ENCODE measurements at regions not wholly inside any gene's neighbourhood (a gene's known extent, or its start where the extent isn't known, plus 50 kb on each side); places are given as distances from the start of the nearest gene placed in this dataset.

- Histone ChIP-seq H3K23me2 (ENCODE audit: insufficient read length, low read depth, low read length, poor library complexity, severe bottlenecking) (no peaks in the 10 kb centered on the region), H2BK120ac (ENCODE audit: low read depth, low read length, poor library complexity, severe bottlenecking) (no peak overlapping the region), H4K20me1 (ENCODE audit: control insufficient read depth, insufficient read depth, insufficient read length) (no peaks in the 10 kb centered on the region), H4K91ac (ENCODE audit: insufficient read length, low read depth, low read length) (no peak overlapping the region), H2AFZ (ENCODE audit: low read length) (no peak overlapping the region), H4K5ac (ENCODE audit: insufficient read length, low read depth, low read length) (no peak overlapping the region), H3T11ph (ENCODE audit: low read length) (no peak overlapping the region), H3K9me3 (ENCODE audit: control insufficient read depth, low read depth, low read length) (no peaks in the 10 kb centered on the region), H3K79me2 (ENCODE audit: insufficient read depth, low read length) (no peaks in the 10 kb centered on the region), H3K9ac (ENCODE audit: extremely low read depth, insufficient read length, low read length) (no peak overlapping the region), H2BK12ac (ENCODE audit: insufficient read length, low read depth, low read length) (no peak overlapping the region), H3K4me2 (ENCODE audit: insufficient read depth, insufficient read length, low read length) (no peak overlapping the region), H3K14ac (ENCODE audit: insufficient read depth, low read length) (no peak overlapping the region), H3K18ac (ENCODE audit: insufficient read length, low read depth, low read length) (no peak overlapping the region), H3K23ac (ENCODE audit: insufficient read length, low read depth, low read length) (no peak overlapping the region), H2BK15ac (ENCODE audit: low read depth, low read length) (no peak overlapping the region), H3K27me3 (ENCODE audit: insufficient read depth, low read length) (no peaks in the 10 kb centered on the region), H3K27ac (ENCODE audit: insufficient read length, low read depth, low read length) (no peak overlapping the region), H3K79me1 (ENCODE audit: insufficient read depth, low read depth, low read length, poor library complexity, severe bottlenecking) (no peaks in the 10 kb centered on the region), H2AK5ac (ENCODE audit: insufficient read length, low read length) (no peak overlapping the region), H3K4me1 (ENCODE audit: insufficient read depth, low read length) (no peaks in the 10 kb centered on the region), H3K4ac (ENCODE audit: low read depth, low read length) (no peak overlapping the region), H4K8ac (replicated peaks; ENCODE audit: insufficient read length, low read depth, low read length) (no peak overlapping the region), H2BK5ac (ENCODE audit: insufficient read length, low read length) (no peak overlapping the region), H3K56ac (ENCODE audit: insufficient read length, low read depth, low read length) (no peak overlapping the region), H2BK20ac (ENCODE audit: low read depth, low read length, poor library complexity, severe bottlenecking) (no peak overlapping the region)
- Mint-ChIP-seq H3K36me3 (ENCODE audit: insufficient read depth in 1 of 3, low read depth in 3 of 3) (no peaks in the 10 kb centered on the region), H3K4me3 (no peak overlapping the region), H3K27me3 (ENCODE audit: low read depth) (no peaks in the 10 kb centered on the region; the same call in 1 of the 2 replicates), H3K9me3 (no peaks in the 10 kb centered on the region), H3K4me1 (peaks cover 3 to 5% of the 10 kb centered on the region in 2 experiments; a peak in 3 of 4 replicates), H3K27ac (no peak overlapping the region)
- DNase-seq: no peak
- TF ChIP-seq CTCF (conservative IDR thresholded peaks at IDR 0.05): no peak
Measured at GRCh38 chr6:15145821-15146220, 100.0 kb upstream of the JARID2 start.
